ENCODE measurements at regions not wholly inside any gene's neighbourhood (a gene's known extent, or its start where the extent isn't known, plus 50 kb on each side); places are given as distances from the start of the nearest gene placed in this dataset.
A peak's percentile ranks its signal among the peaks of the same experiment; 100 is the strongest.

DNA sequence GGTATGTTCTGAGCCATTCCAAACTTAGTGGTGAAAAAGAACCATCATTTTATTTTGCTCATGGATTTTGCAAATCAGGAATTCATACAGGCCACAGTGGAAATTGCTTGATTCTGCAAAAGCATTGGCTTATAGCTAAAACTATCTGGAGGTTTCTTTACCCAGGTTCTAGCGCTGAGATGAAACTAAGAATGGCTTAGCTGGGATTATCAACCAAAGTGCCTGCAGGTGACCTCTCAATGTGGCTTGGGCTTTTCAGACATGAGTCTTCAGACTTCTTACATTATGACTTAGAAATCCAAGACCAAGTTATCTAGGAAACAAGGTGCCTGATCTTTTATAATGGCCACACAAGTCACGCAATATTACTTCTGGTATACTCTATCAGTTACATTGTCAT, 140.1 kb downstream of the HGF start:
- no peak for DNase-seq (ENCODE audit: low read depth)
- TF ChIP-seq, protein P1, sequence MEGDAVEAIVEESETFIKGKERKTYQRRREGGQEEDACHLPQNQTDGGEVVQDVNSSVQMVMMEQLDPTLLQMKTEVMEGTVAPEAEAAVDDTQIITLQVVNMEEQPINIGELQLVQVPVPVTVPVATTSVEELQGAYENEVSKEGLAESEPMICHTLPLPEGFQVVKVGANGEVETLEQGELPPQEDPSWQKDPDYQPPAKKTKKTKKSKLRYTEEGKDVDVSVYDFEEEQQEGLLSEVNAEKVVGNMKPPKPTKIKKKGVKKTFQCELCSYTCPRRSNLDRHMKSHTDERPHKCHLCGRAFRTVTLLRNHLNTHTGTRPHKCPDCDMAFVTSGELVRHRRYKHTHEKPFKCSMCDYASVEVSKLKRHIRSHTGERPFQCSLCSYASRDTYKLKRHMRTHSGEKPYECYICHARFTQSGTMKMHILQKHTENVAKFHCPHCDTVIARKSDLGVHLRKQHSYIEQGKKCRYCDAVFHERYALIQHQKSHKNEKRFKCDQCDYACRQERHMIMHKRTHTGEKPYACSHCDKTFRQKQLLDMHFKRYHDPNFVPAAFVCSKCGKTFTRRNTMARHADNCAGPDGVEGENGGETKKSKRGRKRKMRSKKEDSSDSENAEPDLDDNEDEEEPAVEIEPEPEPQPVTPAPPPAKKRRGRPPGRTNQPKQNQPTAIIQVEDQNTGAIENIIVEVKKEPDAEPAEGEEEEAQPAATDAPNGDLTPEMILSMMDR (IDR thresholded peaks at IDR 0.05; ENCODE audit: insufficient read depth, low read depth, low read length, missing control alignments), result no peak
- no peak overlapping the region for H3K4me3 ChIP-seq (ENCODE audit: low read depth, low read length)

DNA sequence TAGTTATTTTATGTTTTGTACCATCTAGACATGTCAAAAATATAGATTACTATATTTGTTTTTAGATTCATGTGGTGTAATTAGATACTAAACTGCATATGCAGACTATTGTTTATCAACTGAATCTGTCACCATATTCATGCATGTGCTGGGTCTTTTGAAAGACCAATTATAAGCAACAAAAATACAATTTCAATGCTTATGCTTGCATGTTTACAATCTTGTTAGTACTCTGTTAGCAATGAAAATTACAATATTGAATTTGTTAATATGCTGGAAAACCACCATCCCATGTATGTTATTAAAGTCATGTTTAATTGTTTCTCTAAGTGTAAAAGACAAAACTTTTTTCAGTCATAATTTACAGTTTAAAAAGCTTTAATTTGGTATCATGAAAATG, 140.9 kb downstream of the HGF start:
- no peak overlapping the region for H3K4me3 ChIP-seq (ENCODE audit: low read depth, low read length)
- no peak for DNase-seq (ENCODE audit: low read depth)
- TF ChIP-seq, protein P1 (IDR thresholded peaks at IDR 0.05; ENCODE audit: insufficient read depth, low read depth, low read length, missing control alignments), result no peak

GRCh38 chr7:81627536-81628287, 142.1 kb downstream of the HGF start:
- TF ChIP-seq, protein P1 (IDR thresholded peaks at IDR 0.05; ENCODE audit: insufficient read depth, low read depth, low read length, missing control alignments), result no peak
- DNase-seq (ENCODE audit: low read depth), result no peak
- H3K4me3 ChIP-seq (ENCODE audit: low read depth, low read length), result no peak overlapping the region

- no peak overlapping the region for H3K4me3 ChIP-seq (ENCODE audit: low read depth, low read length)
- no peak for DNase-seq (ENCODE audit: low read depth)
- TF ChIP-seq, protein P1 (IDR thresholded peaks at IDR 0.05; ENCODE audit: insufficient read depth, low read depth, low read length, missing control alignments), result no peak
Measured at GRCh38 chr7:81626008-81626407, 143.8 kb downstream of the HGF start.

DNA sequence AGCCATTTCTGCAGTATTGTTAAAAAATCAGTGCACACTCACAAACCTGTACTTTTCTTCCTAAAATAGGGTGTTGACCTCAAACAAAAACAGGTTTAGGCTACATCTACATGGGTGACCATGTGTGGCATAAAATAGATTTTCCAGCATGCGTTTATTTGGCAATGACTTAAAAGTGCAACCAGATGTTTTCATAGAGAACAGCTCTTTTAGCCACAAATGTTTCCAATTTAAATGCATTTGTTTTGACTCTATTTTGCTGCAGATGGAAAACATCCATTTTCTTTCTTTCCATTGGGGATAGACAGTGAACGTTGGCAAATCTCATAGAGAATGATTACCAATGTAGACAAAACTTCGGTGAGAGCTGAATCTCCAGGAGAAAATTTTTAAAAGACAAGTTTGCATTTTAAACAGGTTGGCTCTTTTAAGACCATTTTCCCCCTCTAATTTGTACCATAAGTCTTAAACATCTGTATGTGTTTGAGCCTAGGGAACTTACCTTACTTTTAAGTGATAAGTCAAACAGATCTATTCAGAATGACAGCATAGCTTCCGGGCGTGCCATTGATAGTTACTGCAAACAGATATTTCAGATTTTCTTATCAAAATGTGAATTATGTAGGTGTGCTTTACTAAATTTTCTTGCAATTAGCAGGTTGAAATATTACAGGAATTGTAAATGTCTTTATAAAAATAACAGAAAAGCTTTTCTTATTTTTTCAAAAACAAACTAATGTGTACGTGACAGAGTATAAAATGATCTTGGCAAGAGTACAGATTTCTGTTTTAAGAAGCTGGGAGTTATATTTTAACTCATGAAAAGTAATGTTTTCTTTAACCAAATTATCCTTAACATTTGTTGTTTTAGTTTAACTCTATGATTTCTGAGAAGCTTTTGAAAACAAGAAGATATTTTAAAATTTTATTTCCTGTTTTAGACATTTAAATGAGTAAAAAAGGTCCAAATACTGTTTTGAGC, 144.9 kb downstream of the HGF start:
- DNase-seq (ENCODE audit: low read depth), result no peak
- TF ChIP-seq, protein P1 (IDR thresholded peaks at IDR 0.05; ENCODE audit: insufficient read depth, low read depth, low read length, missing control alignments), result no peak

DNA sequence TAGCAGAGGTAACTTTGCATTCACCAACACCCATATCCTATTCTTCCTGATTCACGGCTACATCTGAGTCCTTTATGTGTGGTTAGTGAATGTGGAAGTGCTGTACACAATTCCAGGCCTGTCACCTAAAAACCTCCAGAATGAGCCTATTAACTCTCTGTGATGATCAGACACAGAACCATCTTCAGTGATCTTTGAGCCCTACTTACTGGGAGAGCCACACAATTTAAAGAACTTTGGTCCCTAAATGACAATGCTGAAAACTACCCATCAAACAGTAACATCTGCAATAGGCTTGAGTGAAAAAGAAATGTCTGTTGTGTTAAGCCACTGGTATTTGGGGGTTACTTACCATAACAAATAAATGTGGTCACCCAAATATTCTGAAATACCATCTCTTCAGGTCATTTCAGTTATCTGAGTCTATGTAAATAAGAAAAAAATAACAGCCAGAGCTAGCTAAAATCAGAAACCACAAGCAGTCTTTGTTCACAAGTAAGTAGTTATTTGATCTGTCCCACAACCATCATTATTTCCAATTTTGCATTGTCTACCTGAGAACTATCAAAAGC, 145.7 kb downstream of the HGF start:
- H3K4me3 ChIP-seq (ENCODE audit: low read depth, low read length), result no peak overlapping the region
- peak; percentile 8 for DNase-seq (ENCODE audit: low read depth)
- TF ChIP-seq, protein P1 (IDR thresholded peaks at IDR 0.05; ENCODE audit: insufficient read depth, low read depth, low read length, missing control alignments), result no peak

More for the DNA sequence above, 144.9 kb downstream of the HGF start:
- H3K4me3 ChIP-seq (ENCODE audit: low read depth, low read length), result no peak overlapping the region
